K562 (cell line): ENCODE measurements at regions not wholly inside any gene's neighbourhood (a gene's known extent, or its start where the extent isn't known, plus 50 kb on each side); places are given as distances from the start of the nearest gene placed in this dataset.

Experiments used
- ATAC-seq: fragments of 200-7000 bp; cut with Tn5 transposase; 3 replicates; pipeline ENCODE4 v1.9.1; 2020; ENCODE audit warnings: moderate library complexity
- BruUV-seq: library from RNA; stranded (reverse); fragments of 400-500 nt; replicated peaks from 2 replicates; lab custom pipeline; 2021; lab: Mats Ljungman, UMichigan
- CTCF ChIA-PET: fragments of 300-600 bp; formaldehyde crosslinking; extraction: SDS; loops from one replicate; lab custom pipeline; 2021; ENCODE audit warnings: low intra/inter-chr PET ratio; lab: Yijun Ruan, JAX
- POLR2A ChIA-PET: fragments of 300-600, 350-650 bp; sonication (Branson Sonifier 250); formaldehyde crosslinking; extraction: SDS; loops from one replicate; lab custom pipeline; 2021; ENCODE audit warnings: antibody characterized with exemption, inconsistent platforms; lab: Yijun Ruan, JAX
- DNase-seq, 4 experiments: peaks; one replicate each; pipeline versions ENCODE4 v3.0.0 to v3.0.0-alpha.2; 2011 to 2018; ENCODE audit warnings: low spot score in 3 of 4, mixed read lengths in 3 of 4; ENCODE audit errors: extremely low read depth in 1 of 4
- FAIRE-seq: peaks from 2 replicates; lab custom pipeline; 2011; peaks lifted over from hg19 to GRCh38; lab: Jason Lieb, UNC
- H2AFZ ChIP-seq: 2 replicates; pipeline ENCODE4 v1.6.0; 2011; ENCODE audit warnings: low read depth, low read length, control low read depth, inconsistent platforms
- H3K27ac ChIP-seq: fragments of 200-600 bp; 3 replicates; pipeline ENCODE4 v1.8.0; 2011; ENCODE audit warnings: low read depth, mild to moderate bottlenecking, control low read depth, inconsistent platforms, low read length, moderate library complexity, mixed read lengths; ENCODE audit errors: extremely low read depth
- H3K27me3 ChIP-seq, 2 experiments: fragments of 300-600 bp in 1 of 2; 2 replicates in 1 of 2; 3 replicates in 1 of 2; pipeline versions ENCODE4 v1.6.0 to v1.8.0; 2011; ENCODE audit warnings: inconsistent platforms in 2 of 2, low read length in 2 of 2, mild to moderate bottlenecking in 1 of 2, mixed read lengths in 1 of 2, moderate library complexity in 1 of 2; ENCODE audit not compliant: control insufficient read depth in 2 of 2, insufficient read depth in 2 of 2
- H3K36me3 ChIP-seq: fragments of 300-600 bp; 3 replicates; pipeline ENCODE4 v1.8.0; 2011; ENCODE audit warnings: mild to moderate bottlenecking, low read length, inconsistent platforms; ENCODE audit not compliant: control insufficient read depth, insufficient read depth
- H3K4me1 ChIP-seq, 2 experiments: fragments of 200-600 bp in 1 of 2; replicated peaks in 1 of 2; 2 replicates in 1 of 2; 3 replicates in 1 of 2; pipeline versions ENCODE4 v1.5.1 to v1.8.0; 2011; ENCODE audit warnings: inconsistent platforms in 2 of 2, low read length in 2 of 2, mild to moderate bottlenecking in 1 of 2, mixed read lengths in 1 of 2, moderate library complexity in 1 of 2; ENCODE audit not compliant: control insufficient read depth in 2 of 2, insufficient read depth in 2 of 2
- H3K4me2 ChIP-seq: 2 replicates; pipeline ENCODE4 v1.6.1; 2011; ENCODE audit warnings: low read length, control low read depth, inconsistent platforms, mixed read lengths; ENCODE audit not compliant: insufficient read depth
- H3K4me3 ChIP-seq: fragments of 200-600 bp; sonication (generic), shearing (Covaris generic); 2 replicates; pipeline ENCODE4 v1.5.1; 2016; ENCODE audit warnings: control low read depth, inconsistent platforms
- H3K79me2 ChIP-seq: fragments of 200-600 bp; 3 replicates; pipeline ENCODE4 v1.8.0; 2011; ENCODE audit warnings: low read length, inconsistent platforms; ENCODE audit not compliant: control insufficient read depth, insufficient read depth
- H3K9ac ChIP-seq, 2 experiments: 2 replicates each; pipeline versions ENCODE4 v1.6.0 to v1.6.1; 2011; ENCODE audit warnings: low read depth in 2 of 2, low read length in 2 of 2, control low read depth in 1 of 2, inconsistent platforms in 1 of 2, mild to moderate bottlenecking in 1 of 2, mixed read lengths in 1 of 2; ENCODE audit not compliant: insufficient read depth in 1 of 2
- H3K9me1 ChIP-seq: one replicate; pipeline ENCODE4 v1.6.0; 2011; ENCODE audit warnings: inconsistent platforms, mild to moderate bottlenecking, low read length, moderate library complexity; ENCODE audit not compliant: control insufficient read depth, insufficient read depth
- H3K9me3 ChIP-seq: replicated peaks from 2 replicates; pipeline ENCODE4 v1.5.1; 2011; ENCODE audit warnings: low read depth, low read length, inconsistent platforms; ENCODE audit not compliant: control insufficient read depth, insufficient read depth
- H4K20me1 ChIP-seq: replicated peaks from 2 replicates; pipeline ENCODE4 v1.6.1; 2011; ENCODE audit warnings: low read length, inconsistent platforms, mixed read lengths; ENCODE audit not compliant: control insufficient read depth, insufficient read depth
- BRD9 ChIP-seq: fragments of 450-650 bp; IDR thresholded peaks from 2 replicates; pipeline ENCODE4 v1.6.1; 2018; ENCODE audit warnings: low read depth; ENCODE audit not compliant: partially characterized antibody
- CXXC5 ChIP-seq: fragments of 250-450 bp; sonication (Bioruptor Pico); IDR thresholded peaks from 2 replicates; pipeline ENCODE4 v1.8.0; 2022; ENCODE audit warnings: inconsistent platforms, mild to moderate bottlenecking, moderate library complexity
- NELFE ChIP-seq: IDR thresholded peaks from 2 replicates; pipeline ENCODE4 v1.6.1; 2011; ENCODE audit warnings: mild to moderate bottlenecking; ENCODE audit not compliant: insufficient read depth, insufficient read length
- NFIX ChIP-seq: fragments of 250-450 bp; sonication (Bioruptor Pico); IDR thresholded peaks from 2 replicates; pipeline ENCODE4 v1.4.0; 2020; ENCODE audit warnings: low read depth, mild to moderate bottlenecking, moderate library complexity
- ZC3H4 ChIP-seq: sonication (generic); formaldehyde crosslinking; IDR thresholded peaks from 2 replicates; pipeline ENCODE4 v1.9.0; 2021; ENCODE audit warnings: missing genetic modification reagents, borderline replicate concordance
- ZNF253 ChIP-seq: fragments of 250-450 bp; sonication (Bioruptor Pico); conservative IDR thresholded peaks from 2 replicates; pipeline ENCODE4 v1.6.1; 2021; ENCODE audit warnings: mild to moderate bottlenecking
- whole genome bisulfite sequencing: fragments of 100-300 bp; shearing (Covaris generic); methylation state at CpG from one replicate; pipeline ENCODE4 v1.1.6; 2016; ENCODE audit warnings: low coverage, mixed read lengths; ENCODE audit not compliant: insufficient coverage; ENCODE audit errors: missing lambda C conversion rate; 5-methylcytosine and 5-hydroxymethylcytosine counted together
- in situ Hi-C: fragments of 300-500 bp; cut with MboI; formaldehyde crosslinking; loops from 4 replicates; pipeline ENCODE4 v1.15.0; 2018; ENCODE audit warnings: inconsistent platforms, mixed read lengths
- intact Hi-C: fragments of 100-400 bp; cut with micrococcal nuclease; formaldehyde crosslinking; loops from 2 replicates; pipeline ENCODE4 v1.14.2; 2022
- TF ChIP-seq, protein P1 (sequence below): fragments of 450-650 bp; formaldehyde crosslinking; IDR thresholded peaks from 2 replicates; pipeline ENCODE4 v1.4.0; 2020; ENCODE audit warnings: mild to moderate bottlenecking, mixed read lengths
- TF ChIP-seq, protein P2 (sequence below), 2 experiments: fragments of 450-650 bp; IDR thresholded peaks; 2 replicates each; pipeline ENCODE4 v1.6.1; 2016; ENCODE audit warnings: mild to moderate bottlenecking in 2 of 2, borderline replicate concordance in 1 of 2, low read depth in 1 of 2, moderate library complexity in 1 of 2
- TF ChIP-seq, protein P3 (sequence below): sonication (generic); IDR thresholded peaks from 2 replicates; pipeline ENCODE4 v1.6.1; 2016

DNA sequence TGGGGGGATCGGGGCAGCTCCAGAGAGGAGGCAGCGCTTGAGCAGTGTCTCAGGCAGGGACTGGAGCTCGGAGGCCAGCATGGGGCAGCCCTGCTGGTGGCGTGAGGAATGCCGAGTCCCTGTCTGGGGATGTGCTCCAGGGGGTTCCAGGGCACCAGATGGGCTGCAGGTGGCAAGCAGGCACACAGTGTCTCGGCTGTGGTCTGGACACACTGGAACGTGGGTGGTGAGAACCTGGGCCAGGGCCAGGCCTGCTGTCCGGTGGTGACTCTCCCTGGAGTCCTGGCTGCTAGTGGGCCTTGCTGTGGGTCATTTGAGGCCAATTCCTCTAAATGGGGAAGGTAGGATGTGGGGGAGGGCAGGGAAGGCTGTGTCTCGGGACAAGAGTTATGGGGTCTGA, 199.4 kb upstream of the RTL1 start:
- FAIRE-seq: no peak
- CTCF ChIA-PET: no interaction called here
- no peak for ATAC-seq

More for the DNA sequence above, 199.4 kb upstream of the RTL1 start:
- Histone ChIP-seq H3K27ac (no peak overlapping the region), H3K4me1 (peaks cover 0 to 10% of the 10 kb centered on the region in 2 experiments; a peak in 1 of 5 replicates), H3K36me3 (no peaks in the 10 kb centered on the region), H3K9me3 (no peaks in the 10 kb centered on the region), H3K4me2 (no peak overlapping the region), H3K9me1 (no peaks in the 10 kb centered on the region), H3K9ac (no peak overlapping the region; a peak in 1 of 4 replicates), H3K79me2 (no peaks in the 10 kb centered on the region), H2AFZ (no peak overlapping the region), H3K4me3 (no peak overlapping the region), H3K27me3 (peaks cover 0 to 21% of the 10 kb centered on the region in 2 experiments; a peak in 2 of 5 replicates), H4K20me1 (no peaks in the 10 kb centered on the region)
- DNase-seq: no peak
- WGBS: 30% methylated on average over 2 of the region's 9 CpGs
- TF ChIP-seq, protein P1, sequence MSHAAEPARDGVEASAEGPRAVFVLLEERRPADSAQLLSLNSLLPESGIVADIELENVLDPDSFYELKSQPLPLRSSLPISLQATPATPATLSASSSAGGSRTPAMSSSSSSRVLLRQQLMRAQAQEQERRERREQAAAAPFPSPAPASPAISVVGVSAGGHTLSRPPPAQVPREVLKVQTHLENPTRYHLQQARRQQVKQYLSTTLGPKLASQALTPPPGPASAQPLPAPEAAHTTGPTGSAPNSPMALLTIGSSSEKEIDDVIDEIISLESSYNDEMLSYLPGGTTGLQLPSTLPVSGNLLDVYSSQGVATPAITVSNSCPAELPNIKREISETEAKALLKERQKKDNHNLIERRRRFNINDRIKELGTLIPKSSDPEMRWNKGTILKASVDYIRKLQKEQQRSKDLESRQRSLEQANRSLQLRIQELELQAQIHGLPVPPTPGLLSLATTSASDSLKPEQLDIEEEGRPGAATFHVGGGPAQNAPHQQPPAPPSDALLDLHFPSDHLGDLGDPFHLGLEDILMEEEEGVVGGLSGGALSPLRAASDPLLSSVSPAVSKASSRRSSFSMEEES (CRISPR knock-in tag): no peak
- TF ChIP-seq, protein P2, sequence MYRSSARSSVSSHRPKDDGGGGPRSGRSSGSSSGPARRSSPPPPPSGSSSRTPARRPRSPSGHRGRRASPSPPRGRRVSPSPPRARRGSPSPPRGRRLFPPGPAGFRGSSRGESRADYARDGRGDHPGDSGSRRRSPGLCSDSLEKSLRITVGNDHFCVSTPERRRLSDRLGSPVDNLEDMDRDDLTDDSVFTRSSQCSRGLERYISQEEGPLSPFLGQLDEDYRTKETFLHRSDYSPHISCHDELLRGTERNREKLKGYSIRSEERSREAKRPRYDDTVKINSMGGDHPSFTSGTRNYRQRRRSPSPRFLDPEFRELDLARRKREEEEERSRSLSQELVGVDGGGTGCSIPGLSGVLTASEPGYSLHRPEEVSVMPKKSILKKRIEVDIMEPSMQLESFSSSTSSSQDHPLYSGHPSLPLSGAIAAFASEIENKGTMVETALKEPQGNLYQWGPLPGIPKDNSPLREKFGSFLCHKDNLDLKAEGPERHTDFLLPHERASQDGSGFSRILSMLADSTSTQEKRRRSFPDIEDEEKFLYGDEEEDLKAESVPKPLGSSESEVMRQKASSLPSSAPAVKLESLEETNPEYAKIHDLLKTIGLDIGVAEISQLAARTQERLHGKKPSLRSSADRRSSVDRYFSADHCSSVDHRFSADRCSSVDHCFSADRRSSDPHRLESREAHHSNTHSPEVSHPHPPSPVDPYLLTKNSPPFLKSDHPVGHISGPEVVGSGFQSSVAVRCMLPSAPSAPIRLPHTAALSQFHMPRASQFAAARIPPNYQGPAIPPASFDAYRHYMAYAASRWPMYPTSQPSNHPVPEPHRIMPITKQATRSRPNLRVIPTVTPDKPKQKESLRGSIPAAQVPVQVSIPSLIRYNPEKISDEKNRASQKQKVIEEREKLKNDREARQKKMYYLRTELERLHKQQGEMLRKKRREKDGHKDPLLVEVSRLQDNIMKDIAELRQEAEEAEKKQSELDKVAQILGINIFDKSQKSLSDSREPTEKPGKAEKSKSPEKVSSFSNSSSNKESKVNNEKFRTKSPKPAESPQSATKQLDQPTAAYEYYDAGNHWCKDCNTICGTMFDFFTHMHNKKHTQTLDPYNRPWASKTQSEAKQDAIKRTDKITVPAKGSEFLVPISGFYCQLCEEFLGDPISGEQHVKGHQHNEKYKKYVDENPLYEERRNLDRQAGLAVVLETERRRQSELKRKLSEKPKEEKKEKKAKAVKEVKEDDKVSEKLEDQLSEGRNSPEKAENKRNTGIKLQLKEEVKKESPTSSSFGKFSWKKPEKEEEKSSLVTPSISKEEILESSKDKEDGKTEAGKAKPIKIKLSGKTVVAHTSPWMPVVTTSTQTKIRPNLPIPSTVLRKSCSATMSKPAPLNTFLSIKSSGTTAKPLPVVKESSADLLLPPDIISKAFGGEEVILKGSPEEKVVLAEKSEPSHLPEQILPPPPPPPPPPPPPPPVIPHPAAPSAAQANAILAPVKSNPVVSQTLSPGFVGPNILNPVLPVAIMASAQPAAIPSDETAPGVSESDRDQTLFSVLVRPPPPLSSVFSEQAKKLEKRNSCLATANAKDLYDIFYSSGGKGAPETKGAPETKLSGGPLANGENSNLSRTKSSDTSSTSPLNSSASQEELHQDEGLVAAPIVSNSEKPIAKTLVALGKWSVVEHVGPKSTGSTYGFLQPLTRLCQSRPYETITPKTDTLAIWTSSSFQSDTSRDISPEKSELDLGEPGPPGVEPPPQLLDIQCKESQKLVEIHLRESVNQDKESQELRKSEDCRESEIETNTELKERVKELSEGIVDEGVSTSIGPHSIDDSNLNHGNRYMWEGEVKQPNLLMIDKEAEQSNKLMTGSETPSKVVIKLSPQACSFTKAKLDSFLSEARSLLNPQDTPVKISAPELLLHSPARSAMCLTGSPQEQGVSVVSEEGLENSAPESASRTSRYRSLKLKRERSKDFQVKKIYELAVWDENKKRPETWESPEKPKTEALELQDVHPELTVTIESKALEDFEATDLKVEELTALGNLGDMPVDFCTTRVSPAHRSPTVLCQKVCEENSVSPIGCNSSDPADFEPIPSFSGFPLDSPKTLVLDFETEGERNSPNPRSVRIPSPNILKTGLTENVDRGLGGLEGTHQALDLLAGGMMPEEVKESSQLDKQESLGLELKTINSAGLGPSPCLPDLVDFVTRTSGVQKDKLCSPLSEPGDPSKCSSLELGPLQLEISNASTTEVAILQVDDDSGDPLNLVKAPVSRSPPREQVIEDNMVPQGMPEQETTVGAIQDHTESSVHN (IDR thresholded peaks at IDR 0.05; ENCODE audit: borderline replicate concordance in 1 of 2, low read depth in 1 of 2): no peak
- TF ChIP-seq ZC3H4 (CRISPR knock-in tag) (no peak), BRD9 (no peak), ZNF253 (CRISPR knock-in tag) (no peak), NELFE (no peak), CXXC5 (CRISPR knock-in tag) (no peak), NFIX (no peak)
- TF ChIP-seq, protein P3, sequence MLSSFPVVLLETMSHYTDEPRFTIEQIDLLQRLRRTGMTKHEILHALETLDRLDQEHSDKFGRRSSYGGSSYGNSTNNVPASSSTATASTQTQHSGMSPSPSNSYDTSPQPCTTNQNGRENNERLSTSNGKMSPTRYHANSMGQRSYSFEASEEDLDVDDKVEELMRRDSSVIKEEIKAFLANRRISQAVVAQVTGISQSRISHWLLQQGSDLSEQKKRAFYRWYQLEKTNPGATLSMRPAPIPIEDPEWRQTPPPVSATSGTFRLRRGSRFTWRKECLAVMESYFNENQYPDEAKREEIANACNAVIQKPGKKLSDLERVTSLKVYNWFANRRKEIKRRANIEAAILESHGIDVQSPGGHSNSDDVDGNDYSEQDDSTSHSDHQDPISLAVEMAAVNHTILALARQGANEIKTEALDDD: no peak
- no TSS peak for BruUV-seq
- intact Hi-C loops (no loop called here), in situ Hi-C loops (no loop called here)
- POLR2A ChIA-PET: interaction anchor here (0.7 kb wide), 1 partner anchor 11 kb away, joined by 3 read pairs; no protein-coding TSS in a partner anchor
